K562 (cell line): ENCODE measurements at regions not wholly inside any gene's neighbourhood (a gene's known extent, or its start where the extent isn't known, plus 50 kb on each side); places are given as distances from the start of the nearest gene placed in this dataset.

Source experiments
- CHD7 ChIP-seq: fragments of 200-600 bp; sonication (generic); IDR thresholded peaks from one replicate; pipeline ENCODE4 v1.6.1; 2012; ENCODE audit warnings: mild to moderate bottlenecking, low read depth, low read length, inconsistent platforms
- CTCF ChIP-seq, 3 experiments: IDR thresholded peaks in 2 of 3; conservative IDR thresholded peaks in 1 of 3; 2 replicates each; pipeline ENCODE4 v1.5.1; 2011 to 2012; ENCODE audit warnings: low read length in 3 of 3, mild to moderate bottlenecking in 3 of 3, control low read depth in 2 of 3, improper control_type of control experiment in 1 of 3, inconsistent platforms in 1 of 3, low read depth in 1 of 3, mixed read lengths in 1 of 3, moderate library complexity in 1 of 3; ENCODE audit not compliant: insufficient read depth in 2 of 3
- HCFC1 ChIP-seq: IDR thresholded peaks from 2 replicates; pipeline ENCODE4 v1.6.1; 2012; ENCODE audit warnings: low read depth, low read length, improper control_type of control experiment
- MAX ChIP-seq: sonication (generic); formaldehyde crosslinking; IDR thresholded peaks from 2 replicates; pipeline ENCODE4 v1.9.0; 2022; ENCODE audit warnings: mild to moderate bottlenecking, missing genetic modification reagents
- PCBP2 ChIP-seq: fragments of 200-400 bp; formaldehyde crosslinking; IDR thresholded peaks from 2 replicates; pipeline ENCODE4 v1.6.1; 2018; ENCODE audit warnings: low read length, low read depth, mild to moderate bottlenecking, moderate library complexity; ENCODE audit not compliant: poor library complexity, severe bottlenecking
- TAF7 ChIP-seq: fragments of 450-650 bp; IDR thresholded peaks from 2 replicates; pipeline ENCODE4 v1.6.1; 2016; ENCODE audit warnings: missing genetic modification characterization, missing compliant biosample characterization
- TEAD4 ChIP-seq, 2 experiments: sonication (generic) in 1 of 2; formaldehyde crosslinking in 1 of 2; IDR thresholded peaks; 2 replicates each; pipeline versions ENCODE4 v1.6.1 to v1.8.0; 2012 to 2022; ENCODE audit warnings: borderline replicate concordance in 1 of 2, inconsistent platforms in 1 of 2, low read length in 1 of 2, mild to moderate bottlenecking in 1 of 2, missing genetic modification reagents in 1 of 2
- ZFP30 ChIP-seq: fragments of 250-450 bp; sonication (Bioruptor Pico); IDR thresholded peaks from 2 replicates; pipeline ENCODE4 v1.8.0; 2022; ENCODE audit warnings: moderate library complexity, mild to moderate bottlenecking, inconsistent platforms, borderline replicate concordance
- ZKSCAN8 ChIP-seq: fragments of 200-800 bp; sonication (Bioruptor generic); IDR thresholded peaks from 2 replicates; pipeline ENCODE4 v1.6.1; 2016; ENCODE audit warnings: missing genetic modification characterization, missing compliant biosample characterization

DNA sequence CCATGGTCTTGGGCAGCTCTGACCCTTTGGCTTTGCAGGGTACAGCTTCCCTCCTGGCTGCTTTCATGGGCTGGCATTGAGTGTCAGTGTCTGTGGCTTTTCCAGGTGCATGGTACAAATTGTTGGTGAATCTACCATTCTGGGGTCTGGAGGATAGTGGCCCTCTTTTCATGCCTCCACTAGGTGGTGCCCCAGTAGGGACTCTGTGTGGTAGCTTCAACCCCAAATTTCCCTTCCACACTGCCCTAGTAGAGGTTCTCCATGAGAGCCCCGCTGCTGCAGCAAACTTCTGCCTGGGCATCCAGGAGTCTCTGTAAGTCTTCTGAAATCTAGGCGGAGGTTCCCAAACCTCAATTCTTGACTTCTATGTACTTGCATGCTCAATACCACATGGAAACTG is 494.5 kb upstream of the LRRC7 start:
- TF ChIP-seq ZFP30 (CRISPR knock-in tag) (no peak), CTCF (IDR thresholded peaks at IDR 0.05 in 2 of 3, conservative IDR thresholded peaks at IDR 0.05 in 1 of 3; ENCODE audit: insufficient read depth in 2 of 3, low read depth in 1 of 3, low read length in 3 of 3) (no peak; a peak in 1 of 6 replicates), ZKSCAN8 (no peak), PCBP2 (no peak), CHD7 (no peak), TEAD4 (IDR thresholded peaks at IDR 0.05; ENCODE audit: low read length) (no peak), TEAD4 (CRISPR knock-in tag; IDR thresholded peaks at IDR 0.05; ENCODE audit: borderline replicate concordance) (no peak), MAX (no peak), TAF7 (tag) (no peak), HCFC1 (no peak)
